GM18519 (cell line): ENCODE measurements at regions not wholly inside any gene's neighbourhood (a gene's known extent, or its start where the extent isn't known, plus 50 kb on each side); places are given as distances from the start of the nearest gene placed in this dataset.

ENCODE experiments used
- ATAC-seq: cut with Tn5 transposase; IDR thresholded peaks from one replicate; pipeline ENCODE4 v1.9.1; 2021; ENCODE audit warnings: mild to moderate bottlenecking, moderate library complexity; ENCODE audit not compliant: unreplicated experiment, low FRiP score

GRCh38 chr10:128540781-128541761, 414.8 kb upstream of the MKI67 start:
- ATAC-seq: no peak

GRCh38 chr10:128541926-128542475, 415.8 kb upstream of the MKI67 start:
- ATAC-seq: no peak

- ATAC-seq: no peak
These were observed 416.4 kb upstream of the MKI67 start for GRCh38 chr10:128542659-128543058.

- ATAC-seq: no peak
These were observed 416.9 kb upstream of the MKI67 start for GRCh38 chr10:128543151-128543550.

DNA sequence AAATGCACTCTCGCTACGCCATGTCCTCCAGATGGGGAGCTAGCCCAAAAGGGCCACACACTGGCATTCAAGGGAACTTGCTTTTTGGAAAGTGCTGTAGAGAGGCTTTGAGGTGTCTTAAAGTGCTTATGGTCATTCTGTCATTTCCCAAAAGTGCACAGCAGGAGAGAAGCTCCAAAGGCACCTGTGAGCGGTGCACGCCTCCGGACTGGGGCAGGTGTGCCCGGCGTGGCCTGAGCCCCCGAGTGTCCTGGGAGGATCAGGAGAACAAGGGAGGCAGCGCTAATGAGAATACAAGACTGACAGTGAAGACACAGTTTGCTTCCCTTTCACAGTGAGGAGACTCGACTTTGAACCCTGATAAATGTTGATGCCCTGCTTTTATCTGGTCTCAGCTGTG, 419.0 kb upstream of the MKI67 start:
- no peak for ATAC-seq

DNA sequence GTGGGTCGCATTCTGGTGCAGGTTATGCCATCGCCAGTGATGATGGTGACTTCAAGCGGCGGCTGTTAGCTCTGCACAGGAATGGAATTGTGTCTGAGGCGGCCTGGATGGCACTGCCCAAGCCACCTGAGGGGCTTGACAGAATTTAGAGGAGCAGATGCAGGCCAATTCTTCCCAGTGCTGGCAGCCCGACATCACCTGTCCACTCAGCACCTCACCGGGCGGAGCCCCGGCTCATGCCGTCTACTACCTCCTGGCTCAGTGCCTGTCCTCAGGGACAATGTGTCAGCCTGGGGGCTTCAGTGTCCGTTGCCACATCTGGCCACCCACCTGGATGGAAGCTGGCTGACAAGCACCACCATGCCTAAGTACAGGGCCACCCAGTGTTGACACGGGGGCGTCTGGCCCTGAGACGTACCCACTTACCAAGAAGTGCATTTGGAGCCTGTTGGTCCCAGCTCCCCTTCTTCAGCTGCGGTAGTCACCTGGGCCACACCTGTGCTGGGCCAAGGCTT, 420.5 kb upstream of the MKI67 start:
- ATAC-seq: no peak

GRCh38 chr10:128549101-128549608, 422.9 kb upstream of the MKI67 start:
- ATAC-seq: no peak

DNA sequence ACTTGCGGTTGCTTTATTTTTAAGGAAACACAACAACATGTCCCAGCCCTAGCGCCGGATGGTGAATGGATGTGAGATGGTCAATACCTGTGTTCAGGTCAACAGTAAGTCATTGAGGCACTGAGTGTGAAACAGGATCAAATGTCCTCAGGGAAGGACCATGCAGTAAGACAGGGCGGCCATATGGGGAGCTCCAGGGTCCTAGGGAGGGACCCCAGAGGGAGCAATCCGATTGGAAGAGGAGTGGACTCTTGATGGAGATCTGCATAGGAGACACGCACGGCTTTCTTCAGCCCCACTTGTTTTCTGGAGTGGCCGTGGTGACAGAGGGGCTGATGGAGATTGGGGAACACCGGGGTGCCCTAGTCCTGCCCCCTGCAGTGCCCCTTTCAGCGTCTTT, 423.8 kb upstream of the MKI67 start:
- no peak for ATAC-seq

DNA sequence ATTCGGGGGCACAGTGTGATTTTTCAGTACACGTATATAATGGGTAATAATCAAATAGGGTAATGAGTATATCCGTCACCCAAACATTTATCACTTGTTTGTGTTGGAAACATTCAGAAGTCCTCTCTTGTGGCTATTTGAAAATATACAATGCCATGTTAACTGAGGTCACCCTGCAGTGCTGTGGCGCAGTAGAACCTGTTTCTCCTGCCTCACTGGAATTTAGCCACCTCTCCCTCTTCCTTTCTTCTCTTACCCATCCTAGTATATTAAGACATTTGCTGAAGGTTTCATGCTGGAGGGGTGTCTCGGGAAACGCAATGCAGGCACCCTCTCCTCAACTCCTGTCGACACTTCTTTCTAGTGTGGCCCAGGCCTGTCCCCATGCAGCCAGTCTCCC, 425.3 kb upstream of the MKI67 start:
- no peak for ATAC-seq

DNA sequence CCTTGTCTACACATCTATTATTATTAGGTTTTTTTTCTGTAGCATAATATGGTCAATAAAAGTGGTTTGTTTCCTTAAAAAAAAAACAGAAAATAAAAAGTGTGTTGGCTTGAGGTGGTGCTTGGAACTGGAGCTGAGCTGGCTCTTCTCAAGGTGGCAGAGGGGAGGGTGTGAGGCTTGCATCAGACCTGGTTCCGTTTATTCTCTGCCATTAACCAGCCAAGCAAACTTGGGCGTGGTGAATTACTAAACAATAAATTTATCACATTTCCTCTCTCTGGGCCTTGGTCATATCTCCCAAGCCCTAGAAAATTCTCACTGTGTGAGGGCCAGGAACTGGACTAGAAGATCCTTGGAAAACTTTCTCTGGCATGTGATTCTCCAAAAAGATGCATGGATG, 427.5 kb upstream of the MKI67 start:
- no peak for ATAC-seq

DNA sequence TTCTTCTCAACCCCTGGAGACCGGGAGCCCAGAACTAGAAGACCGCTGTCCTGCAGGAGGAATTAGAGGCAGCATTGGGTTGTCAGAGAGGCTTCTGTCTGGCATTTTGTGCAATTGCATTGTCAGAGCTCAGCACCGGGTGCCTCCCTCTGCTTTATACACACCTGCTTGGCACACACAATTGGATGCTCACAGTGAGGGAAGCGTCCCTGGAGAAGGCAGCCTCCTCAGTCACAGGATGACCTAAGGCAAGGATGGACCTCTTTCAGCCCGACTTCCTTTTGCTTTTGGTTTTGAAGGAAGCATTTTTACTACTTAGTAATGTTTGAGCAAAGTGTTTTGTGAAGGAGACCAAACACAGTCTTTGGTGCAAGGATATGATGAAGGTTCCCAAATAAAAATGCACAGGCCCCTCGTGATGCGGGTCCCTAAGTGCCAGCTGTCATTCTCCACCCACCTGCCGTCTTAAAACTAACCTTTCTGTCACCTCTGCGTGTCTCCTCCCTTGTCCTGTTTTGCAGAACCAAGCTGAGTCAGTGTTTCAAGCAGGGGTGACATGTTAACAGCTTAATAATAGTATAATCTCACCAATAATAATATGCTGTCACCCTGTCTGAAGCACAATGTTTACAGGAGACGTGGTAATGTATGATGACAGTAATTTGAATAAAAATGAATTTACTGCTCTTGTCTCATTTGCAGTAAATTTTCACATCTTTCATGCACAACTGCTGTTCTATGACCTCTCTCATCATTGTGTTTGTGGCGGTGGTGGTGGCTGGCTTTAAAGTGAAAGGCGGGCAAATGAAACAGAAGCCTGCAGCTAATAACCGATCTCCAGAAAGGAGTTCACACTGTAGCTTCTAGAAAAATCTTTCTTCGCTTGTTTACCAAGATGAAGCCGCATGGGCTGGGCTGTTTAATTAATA, 430.2 kb upstream of the MKI67 start:
- no peak for ATAC-seq

GRCh38 chr10:128557149-128557710, 431.0 kb upstream of the MKI67 start:
- no peak for ATAC-seq

GRCh38 chr10:128560406-128560805, 434.2 kb upstream of the MKI67 start:
- no peak for ATAC-seq

DNA sequence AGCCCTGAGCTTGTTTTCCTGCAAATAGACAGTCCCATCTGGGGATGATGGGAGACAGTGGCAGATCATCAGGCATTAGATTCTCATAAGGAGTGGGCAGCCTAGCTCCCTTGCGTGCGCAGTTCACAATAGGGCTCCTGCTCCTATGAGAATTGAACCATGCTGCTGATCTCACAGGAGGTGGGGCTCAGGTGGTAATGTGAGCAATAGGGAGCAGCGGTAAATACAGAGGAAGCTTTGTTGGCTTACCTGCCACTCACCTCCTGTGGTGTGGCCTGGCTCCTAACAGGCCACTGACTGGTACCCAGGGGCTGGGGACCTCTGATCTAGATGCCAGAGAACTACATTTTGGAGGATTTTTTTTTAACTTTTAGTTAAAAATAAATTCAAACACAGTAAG, 434.8 kb upstream of the MKI67 start:
- no peak for ATAC-seq

- ATAC-seq: no peak
These were observed 437.2 kb upstream of the MKI67 start for GRCh38 chr10:128563387-128563786.

GRCh38 chr10:128563904-128564303, 437.7 kb upstream of the MKI67 start:
- no peak for ATAC-seq

DNA sequence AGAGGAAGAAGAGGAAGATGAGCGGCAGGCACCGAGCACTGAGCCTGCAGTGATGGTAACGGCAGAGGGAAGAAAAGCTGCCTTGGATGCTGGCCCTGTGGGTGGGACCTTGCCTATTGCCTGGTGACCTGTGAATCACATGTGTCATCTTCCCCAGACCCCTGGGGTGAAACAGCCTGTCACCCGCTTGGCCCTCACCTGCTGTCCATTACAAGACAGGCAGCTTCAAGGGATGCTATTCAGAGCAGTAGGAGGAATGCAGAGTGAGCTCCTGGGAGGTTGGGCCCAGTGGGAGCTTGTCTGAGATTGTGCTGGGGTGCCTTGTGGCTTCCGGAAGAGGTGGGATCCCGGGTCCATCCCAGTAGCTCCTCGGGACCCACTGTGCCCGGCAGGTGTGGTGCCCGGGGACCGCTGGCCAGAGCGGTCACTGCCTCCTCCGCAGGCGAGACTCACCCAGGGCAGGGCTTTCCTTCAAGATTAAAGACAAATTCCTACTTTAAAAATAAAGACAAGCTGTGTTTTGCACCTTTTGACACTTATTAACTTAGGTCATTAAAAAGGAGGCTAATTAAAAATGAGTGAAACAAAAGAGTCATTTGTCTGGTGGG, 440.2 kb upstream of the MKI67 start:
- no peak for ATAC-seq

GRCh38 chr10:128567551-128567950, 441.3 kb upstream of the MKI67 start:
- no peak for ATAC-seq

DNA sequence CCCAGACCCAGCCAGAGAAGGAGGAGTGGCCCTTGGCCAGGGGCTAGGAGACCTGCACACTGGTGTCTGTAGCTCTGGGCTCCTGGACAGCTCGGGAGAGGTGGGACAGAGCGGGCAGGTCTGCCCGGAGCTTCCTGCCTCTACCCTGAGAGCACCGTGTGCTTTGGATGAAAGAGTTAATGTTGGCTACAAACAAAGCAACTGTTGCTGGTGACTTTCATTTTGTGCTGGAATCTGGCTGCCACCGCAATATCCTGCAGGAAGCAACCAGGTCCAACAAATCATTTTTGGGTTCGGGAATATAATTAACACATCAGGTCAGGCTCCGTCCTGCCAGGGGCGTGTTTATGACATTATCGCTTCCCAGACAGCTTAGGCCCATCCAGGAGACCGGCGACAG, 441.8 kb upstream of the MKI67 start:
- no peak for ATAC-seq

- ATAC-seq: no peak
These were observed 442.3 kb upstream of the MKI67 start for GRCh38 chr10:128568491-128568890.
